Keratinocyte (primary cell): ENCODE measurements at regions not wholly inside any gene's neighbourhood (a gene's known extent, or its start where the extent isn't known, plus 50 kb on each side); places are given as distances from the start of the nearest gene placed in this dataset.

Experiments used
- EZH2 ChIP-seq: IDR thresholded peaks from one replicate; pipeline ENCODE4 v1.6.1; 2012; ENCODE audit warnings: inconsistent platforms, mild to moderate bottlenecking, low read length, moderate library complexity
- TF ChIP-seq, protein P1 (sequence below), 3 experiments: IDR thresholded peaks in 1 of 3; conservative IDR thresholded peaks in 1 of 3; optimal IDR thresholded peaks in 1 of 3; 2 replicates in 2 of 3; 3 replicates in 1 of 3; pipeline versions ENCODE3 to v1.5.1; 2011; ENCODE audit warnings: low read length in 3 of 3, mild to moderate bottlenecking in 3 of 3, moderate library complexity in 2 of 3, control low read depth in 1 of 3, inconsistent platforms in 1 of 3; ENCODE audit not compliant: insufficient read depth in 2 of 3; ENCODE audit errors: extremely low read depth in 1 of 3

DNA sequence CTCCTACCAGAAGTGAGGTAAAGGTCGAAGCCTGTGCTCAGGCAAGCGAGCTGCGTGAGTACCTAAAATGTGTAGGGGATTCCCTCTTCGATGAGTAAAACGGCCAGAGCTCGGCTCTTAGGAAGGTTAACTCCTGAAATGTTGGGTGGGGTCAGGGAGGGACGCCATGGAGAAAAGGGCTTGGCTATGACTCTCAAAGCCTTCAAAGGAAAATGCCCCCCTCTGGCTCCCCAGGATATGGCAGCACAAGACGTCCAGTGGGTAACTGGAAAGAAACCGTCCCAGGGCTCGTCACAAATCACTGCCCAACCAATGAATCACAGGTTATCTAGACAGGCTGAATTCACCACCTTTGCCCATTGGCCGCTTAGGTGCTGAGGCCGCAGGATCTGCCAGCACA is 58.0 kb downstream of the CALML3 start:
- TF ChIP-seq, protein P1, sequence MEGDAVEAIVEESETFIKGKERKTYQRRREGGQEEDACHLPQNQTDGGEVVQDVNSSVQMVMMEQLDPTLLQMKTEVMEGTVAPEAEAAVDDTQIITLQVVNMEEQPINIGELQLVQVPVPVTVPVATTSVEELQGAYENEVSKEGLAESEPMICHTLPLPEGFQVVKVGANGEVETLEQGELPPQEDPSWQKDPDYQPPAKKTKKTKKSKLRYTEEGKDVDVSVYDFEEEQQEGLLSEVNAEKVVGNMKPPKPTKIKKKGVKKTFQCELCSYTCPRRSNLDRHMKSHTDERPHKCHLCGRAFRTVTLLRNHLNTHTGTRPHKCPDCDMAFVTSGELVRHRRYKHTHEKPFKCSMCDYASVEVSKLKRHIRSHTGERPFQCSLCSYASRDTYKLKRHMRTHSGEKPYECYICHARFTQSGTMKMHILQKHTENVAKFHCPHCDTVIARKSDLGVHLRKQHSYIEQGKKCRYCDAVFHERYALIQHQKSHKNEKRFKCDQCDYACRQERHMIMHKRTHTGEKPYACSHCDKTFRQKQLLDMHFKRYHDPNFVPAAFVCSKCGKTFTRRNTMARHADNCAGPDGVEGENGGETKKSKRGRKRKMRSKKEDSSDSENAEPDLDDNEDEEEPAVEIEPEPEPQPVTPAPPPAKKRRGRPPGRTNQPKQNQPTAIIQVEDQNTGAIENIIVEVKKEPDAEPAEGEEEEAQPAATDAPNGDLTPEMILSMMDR (optimal IDR thresholded peaks at IDR 0.05 in 1 of 3, IDR thresholded peaks at IDR 0.05 in 1 of 3, conservative IDR thresholded peaks at IDR 0.05 in 1 of 3; ENCODE audit: extremely low read depth in 1 of 3, insufficient read depth in 2 of 3, low read length in 3 of 3): no peak
- no peak for TF ChIP-seq EZH2
